ENCODE measurements at regions not wholly inside any gene's neighbourhood (a gene's known extent, or its start where the extent isn't known, plus 50 kb on each side); places are given as distances from the start of the nearest gene placed in this dataset.

GRCh38 chr2:217069263-217070042 is 209.6 kb upstream of the TNP1 start:
- peaks cover 8% of the 10 kb centered on the region for H3K4me1 ChIP-seq (ENCODE audit: insufficient read depth, low read length)
- H3K27ac Mint-ChIP-seq (ENCODE audit: unreplicated experiment), result no peak overlapping the region
- H3K4me2 ChIP-seq (ENCODE audit: low read length), result no peak overlapping the region
- no peaks in the 10 kb centered on the region for H3K79me2 ChIP-seq (ENCODE audit: insufficient read depth, low read length)
- no peak overlapping the region for H2AFZ ChIP-seq (ENCODE audit: low read depth, low read length)
- H3K4me3 Mint-ChIP-seq (ENCODE audit: unreplicated experiment), result no peak overlapping the region
- no peak overlapping the region for H3K27ac ChIP-seq (ENCODE audit: low read depth, low read length)
- no peaks in the 10 kb centered on the region for H3K27me3 ChIP-seq (ENCODE audit: insufficient read depth, low read length)
- no peaks in the 10 kb centered on the region for H4K20me1 ChIP-seq (ENCODE audit: insufficient read depth, low read length)
- no peaks in the 10 kb centered on the region for H3K36me3 ChIP-seq (ENCODE audit: insufficient read depth, low read length)
- peaks cover 8% of the 10 kb centered on the region for H3K27me3 Mint-ChIP-seq (ENCODE audit: low read depth, unreplicated experiment)
- no peak overlapping the region for H3K9ac ChIP-seq (ENCODE audit: low read length)
- DNase-seq (ENCODE audit: low read depth) (no peak), FAIRE-seq (peak; percentile 32)
- H3K4me1 Mint-ChIP-seq (ENCODE audit: low read depth, unreplicated experiment), result peaks cover 5% of the 10 kb centered on the region
- peaks cover 13% of the 10 kb centered on the region for H3K9me3 Mint-ChIP-seq (ENCODE audit: unreplicated experiment)
- H3K36me3 Mint-ChIP-seq (ENCODE audit: low read depth, unreplicated experiment), result no peaks in the 10 kb centered on the region
- no peak overlapping the region for H3K4me3 ChIP-seq (ENCODE audit: insufficient read depth, low read depth, low read length)
- H3K9me3 ChIP-seq (ENCODE audit: insufficient read depth, low read depth, low read length), result no peaks in the 10 kb centered on the region
- no peak for TF ChIP-seq CTCF (IDR thresholded peaks at IDR 0.05; ENCODE audit: insufficient read depth, low read depth, low read length)
- TF ChIP-seq EZH2 (IDR thresholded peaks at IDR 0.05; ENCODE audit: insufficient read depth, low read length), result no peak

- H3K79me2 ChIP-seq (ENCODE audit: insufficient read depth, low read length), result no peaks in the 10 kb centered on the region
- no peaks in the 10 kb centered on the region for H3K9me3 ChIP-seq (ENCODE audit: insufficient read depth, low read depth, low read length)
- H3K9me3 Mint-ChIP-seq (ENCODE audit: unreplicated experiment), result peaks cover 13% of the 10 kb centered on the region
- no peak overlapping the region for H3K27ac Mint-ChIP-seq (ENCODE audit: unreplicated experiment)
- no peaks in the 10 kb centered on the region for H3K36me3 Mint-ChIP-seq (ENCODE audit: low read depth, unreplicated experiment)
- H3K4me1 ChIP-seq (ENCODE audit: insufficient read depth, low read length), result peaks cover 15% of the 10 kb centered on the region
- H2AFZ ChIP-seq (ENCODE audit: low read depth, low read length), result no peak overlapping the region
- H3K27ac ChIP-seq (ENCODE audit: low read depth, low read length), result no peak overlapping the region
- peak; percentile 69 for FAIRE-seq
- H3K36me3 ChIP-seq (ENCODE audit: insufficient read depth, low read length), result no peaks in the 10 kb centered on the region
- H4K20me1 ChIP-seq (ENCODE audit: insufficient read depth, low read length), result no peaks in the 10 kb centered on the region
- no peak overlapping the region for H3K4me2 ChIP-seq (ENCODE audit: low read length)
- TF ChIP-seq CTCF (IDR thresholded peaks at IDR 0.05; ENCODE audit: insufficient read depth, low read depth, low read length) (no peak), EZH2 (IDR thresholded peaks at IDR 0.05; ENCODE audit: insufficient read depth, low read length) (no peak)
- H3K4me3 ChIP-seq (ENCODE audit: insufficient read depth, low read depth, low read length), result no peak overlapping the region
- DNase-seq (ENCODE audit: low read depth), result no peak
- no peaks in the 10 kb centered on the region for H3K27me3 ChIP-seq (ENCODE audit: insufficient read depth, low read length)
- no peak overlapping the region for H3K4me3 Mint-ChIP-seq (ENCODE audit: unreplicated experiment)
- H3K9ac ChIP-seq (ENCODE audit: low read length), result no peak overlapping the region
- peaks cover 8% of the 10 kb centered on the region for H3K27me3 Mint-ChIP-seq (ENCODE audit: low read depth, unreplicated experiment)
- peaks cover 5% of the 10 kb centered on the region for H3K4me1 Mint-ChIP-seq (ENCODE audit: low read depth, unreplicated experiment)
These were observed 208.9 kb upstream of the TNP1 start for GRCh38 chr2:217068677-217069250.

- no peaks in the 10 kb centered on the region for H3K79me2 ChIP-seq (ENCODE audit: insufficient read depth, low read length)
- no peak overlapping the region for H3K4me2 ChIP-seq (ENCODE audit: low read length)
- no peaks in the 10 kb centered on the region for H3K36me3 ChIP-seq (ENCODE audit: insufficient read depth, low read length)
- peaks cover 15% of the 10 kb centered on the region for H3K4me1 ChIP-seq (ENCODE audit: insufficient read depth, low read length)
- no peaks in the 10 kb centered on the region for H4K20me1 ChIP-seq (ENCODE audit: insufficient read depth, low read length)
- H3K9me3 Mint-ChIP-seq (ENCODE audit: unreplicated experiment), result peaks cover 13% of the 10 kb centered on the region
- H3K27ac ChIP-seq (ENCODE audit: low read depth, low read length), result no peak overlapping the region
- H3K27me3 Mint-ChIP-seq (ENCODE audit: low read depth, unreplicated experiment), result peaks cover 11% of the 10 kb centered on the region
- no peaks in the 10 kb centered on the region for H3K27me3 ChIP-seq (ENCODE audit: insufficient read depth, low read length)
- no peak overlapping the region for H2AFZ ChIP-seq (ENCODE audit: low read depth, low read length)
- peaks cover 5% of the 10 kb centered on the region for H3K4me1 Mint-ChIP-seq (ENCODE audit: low read depth, unreplicated experiment)
- no peak overlapping the region for H3K4me3 ChIP-seq (ENCODE audit: insufficient read depth, low read depth, low read length)
- DNase-seq (ENCODE audit: low read depth), result no peak
- TF ChIP-seq EZH2 (IDR thresholded peaks at IDR 0.05; ENCODE audit: insufficient read depth, low read length) (no peak), CTCF (IDR thresholded peaks at IDR 0.05; ENCODE audit: insufficient read depth, low read depth, low read length) (no peak)
- no peaks in the 10 kb centered on the region for H3K9me3 ChIP-seq (ENCODE audit: insufficient read depth, low read depth, low read length)
- H3K27ac Mint-ChIP-seq (ENCODE audit: unreplicated experiment), result no peak overlapping the region
- no peak overlapping the region for H3K9ac ChIP-seq (ENCODE audit: low read length)
- FAIRE-seq, result no peak
- no peaks in the 10 kb centered on the region for H3K36me3 Mint-ChIP-seq (ENCODE audit: low read depth, unreplicated experiment)
- no peak overlapping the region for H3K4me3 Mint-ChIP-seq (ENCODE audit: unreplicated experiment)
These were observed 207.9 kb upstream of the TNP1 start for GRCh38 chr2:217067787-217068186.
